ENCODE measurements at regions not wholly inside any gene's neighbourhood (a gene's known extent, or its start where the extent isn't known, plus 50 kb on each side); places are given as distances from the start of the nearest gene placed in this dataset.

DNA sequence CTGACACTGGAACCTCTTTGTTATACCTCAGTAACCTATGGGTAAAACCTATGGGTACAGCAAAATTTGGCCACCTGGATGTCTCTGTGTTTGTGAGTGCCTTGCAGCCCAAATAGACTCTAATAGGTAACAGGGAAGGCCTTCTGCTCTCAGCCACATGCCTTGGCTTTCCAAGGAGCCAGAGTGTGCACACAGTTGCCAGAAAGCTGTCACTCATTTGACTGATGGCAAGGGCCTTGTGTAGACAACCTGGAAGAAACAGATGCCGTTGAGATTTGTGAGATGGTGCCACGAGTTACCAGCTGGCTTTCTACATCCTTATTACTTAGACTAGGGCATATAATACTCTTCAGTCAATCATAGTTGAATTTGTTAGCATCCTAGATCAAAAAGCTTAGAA, 90.1 kb upstream of the RAB12 start:
- TF ChIP-seq CTCF (IDR thresholded peaks at IDR 0.05) (no peak), POLR2A (IDR thresholded peaks at IDR 0.05) (no peak), EP300 (IDR thresholded peaks at IDR 0.05) (no peak)
